MCF 10A (cell line): ENCODE measurements at regions not wholly inside any gene's neighbourhood (a gene's known extent, or its start where the extent isn't known, plus 50 kb on each side); places are given as distances from the start of the nearest gene placed in this dataset.

ENCODE experiments used
- BruUV-seq: library from RNA; stranded (reverse); fragments of 400-500 nt; replicated peaks from 2 replicates; lab custom pipeline; 2021; lab: Mats Ljungman, UMichigan
- CTCF ChIA-PET: fragments of 300-600 bp; sonication (Branson Sonifier 250); formaldehyde crosslinking; extraction: SDS; loops from one replicate; lab custom pipeline; 2021; ENCODE audit warnings: antibody characterized with exemption, inconsistent platforms; lab: Yijun Ruan, JAX
- POLR2A ChIA-PET: fragments of 300-600, 350-650 bp; sonication (Branson Sonifier 250); formaldehyde crosslinking; extraction: SDS; loops from one replicate; lab custom pipeline; 2020; ENCODE audit warnings: antibody characterized with exemption, inconsistent platforms; lab: Yijun Ruan, JAX
- DNase-seq: peaks from one replicate; pipeline ENCODE4 v3.0.0-alpha.2; 2018; ENCODE audit not compliant: unreplicated experiment
- H3K27ac Mint-ChIP-seq: one replicate; pipeline ENCODE4 v1.8.0; 2022; ENCODE audit warnings: mild to moderate bottlenecking, low read depth, mixed read lengths; ENCODE audit not compliant: unreplicated experiment
- H3K27me3 Mint-ChIP-seq: one replicate; pipeline ENCODE4 v1.8.0; 2022; ENCODE audit warnings: mixed read lengths; ENCODE audit not compliant: insufficient read depth, unreplicated experiment
- H3K36me3 Mint-ChIP-seq: one replicate; pipeline ENCODE4 v1.8.0; 2022; ENCODE audit warnings: mild to moderate bottlenecking, moderate library complexity, mixed read lengths; ENCODE audit not compliant: insufficient read depth, unreplicated experiment
- H3K4me1 Mint-ChIP-seq: one replicate; pipeline ENCODE4 v1.8.0; 2022; ENCODE audit warnings: mixed read lengths; ENCODE audit not compliant: insufficient read depth, unreplicated experiment
- H3K4me3 Mint-ChIP-seq: one replicate; pipeline ENCODE4 v1.8.0; 2022; ENCODE audit warnings: mild to moderate bottlenecking, moderate library complexity, mixed read lengths; ENCODE audit not compliant: unreplicated experiment
- H3K9me3 Mint-ChIP-seq: one replicate; pipeline ENCODE4 v1.8.0; 2022; ENCODE audit warnings: mixed read lengths; ENCODE audit not compliant: unreplicated experiment
- intact Hi-C: fragments of 100-400 bp; cut with micrococcal nuclease; formaldehyde crosslinking; loops from 2 replicates; pipeline ENCODE4 v1.14.1; 2022
- TF ChIP-seq, protein P1 (sequence below): fragments of 200-600 bp; IDR thresholded peaks from one replicate; pipeline ENCODE4 v1.8.0; 2022; ENCODE audit warnings: antibody characterized with exemption, mild to moderate bottlenecking; ENCODE audit not compliant: unreplicated experiment

DNA sequence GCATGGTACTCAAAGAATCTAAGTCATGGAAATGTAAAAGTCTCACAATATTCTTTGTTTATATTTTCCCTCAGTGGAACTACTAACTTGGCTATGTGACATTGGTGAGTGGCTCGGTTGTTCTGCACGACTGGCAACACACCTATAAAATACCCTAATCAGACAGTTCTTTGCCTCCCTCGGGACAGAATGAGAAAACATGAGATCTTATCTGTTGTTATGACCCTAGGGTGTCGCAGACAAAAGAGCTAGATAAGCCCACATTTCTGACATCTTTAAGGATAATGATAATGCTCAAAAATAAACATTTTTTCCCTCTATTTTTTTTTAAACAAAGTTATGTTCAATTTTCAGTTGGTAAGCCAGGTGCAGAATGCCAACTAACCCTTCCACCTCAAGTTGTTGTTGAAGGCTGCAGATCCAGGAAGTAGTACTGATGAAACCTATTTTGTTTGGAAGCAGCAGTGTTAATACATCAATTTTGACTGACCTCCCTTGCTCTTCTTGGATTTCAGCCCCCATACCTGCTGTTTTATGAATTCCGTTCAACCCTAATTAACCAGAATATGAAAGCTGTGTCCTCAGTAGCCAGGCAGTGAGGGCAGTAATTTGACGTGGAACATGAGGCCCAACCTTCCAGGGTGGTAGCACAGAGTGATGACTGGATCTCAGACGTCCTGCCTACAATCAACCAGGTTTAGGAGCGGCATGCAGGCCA lies 108.7 kb upstream of the DUSP10 start:
- H3K27me3 Mint-ChIP-seq = no peaks in the 10 kb centered on the region
- H3K4me3 Mint-ChIP-seq = no peak overlapping the region
- no TSS peak for BruUV-seq
- H3K27ac Mint-ChIP-seq = peak overlapping the region; percentile 52
- no peaks in the 10 kb centered on the region for H3K36me3 Mint-ChIP-seq
- ChIA-PET CTCF (interaction anchor here (0.5 to 1.4 kb wide), 7 partner anchors 14 to 976 kb away, joined by 3 to 4 read pairs (median 3); no protein-coding TSS in a partner anchor), POLR2A (interaction anchor here (0.6 to 1.8 kb wide), 5 partner anchors 10 to 588 kb away, joined by 3 to 5 read pairs (median 4); partner anchors contain the start of gene DUSP10)
- peaks cover 22% of the 10 kb centered on the region for H3K4me1 Mint-ChIP-seq
- intact Hi-C loops = no loop called here
- DNase-seq = no peak
- no peaks in the 10 kb centered on the region for H3K9me3 Mint-ChIP-seq
- TF ChIP-seq, protein P1, sequence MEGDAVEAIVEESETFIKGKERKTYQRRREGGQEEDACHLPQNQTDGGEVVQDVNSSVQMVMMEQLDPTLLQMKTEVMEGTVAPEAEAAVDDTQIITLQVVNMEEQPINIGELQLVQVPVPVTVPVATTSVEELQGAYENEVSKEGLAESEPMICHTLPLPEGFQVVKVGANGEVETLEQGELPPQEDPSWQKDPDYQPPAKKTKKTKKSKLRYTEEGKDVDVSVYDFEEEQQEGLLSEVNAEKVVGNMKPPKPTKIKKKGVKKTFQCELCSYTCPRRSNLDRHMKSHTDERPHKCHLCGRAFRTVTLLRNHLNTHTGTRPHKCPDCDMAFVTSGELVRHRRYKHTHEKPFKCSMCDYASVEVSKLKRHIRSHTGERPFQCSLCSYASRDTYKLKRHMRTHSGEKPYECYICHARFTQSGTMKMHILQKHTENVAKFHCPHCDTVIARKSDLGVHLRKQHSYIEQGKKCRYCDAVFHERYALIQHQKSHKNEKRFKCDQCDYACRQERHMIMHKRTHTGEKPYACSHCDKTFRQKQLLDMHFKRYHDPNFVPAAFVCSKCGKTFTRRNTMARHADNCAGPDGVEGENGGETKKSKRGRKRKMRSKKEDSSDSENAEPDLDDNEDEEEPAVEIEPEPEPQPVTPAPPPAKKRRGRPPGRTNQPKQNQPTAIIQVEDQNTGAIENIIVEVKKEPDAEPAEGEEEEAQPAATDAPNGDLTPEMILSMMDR = no peak

DNA sequence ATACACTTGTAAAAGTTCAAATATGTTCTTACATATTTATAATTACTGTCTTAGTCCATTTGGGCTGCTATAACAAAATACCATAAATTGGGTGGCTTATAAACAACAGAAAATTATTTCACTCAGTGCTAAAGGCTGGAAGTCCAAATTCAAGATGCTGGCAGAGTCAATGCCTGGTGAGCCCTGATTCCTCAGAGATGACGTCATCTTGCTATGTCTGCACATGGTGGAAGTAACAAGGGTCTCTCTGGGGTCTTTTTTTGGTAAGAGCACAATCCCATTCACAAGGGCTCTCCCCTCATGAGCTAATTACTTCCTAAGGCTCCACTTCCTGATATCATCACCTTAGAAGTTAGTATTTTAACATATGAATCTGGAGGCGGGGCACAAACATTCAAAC lies 108.0 kb upstream of the DUSP10 start:
- Mint-ChIP-seq H3K4me1 (peaks cover 29% of the 10 kb centered on the region), H3K36me3 (no peaks in the 10 kb centered on the region), H3K27ac (no peak overlapping the region), H3K4me3 (no peak overlapping the region), H3K9me3 (no peaks in the 10 kb centered on the region), H3K27me3 (no peaks in the 10 kb centered on the region)
- ChIA-PET CTCF (interaction anchor here (0.6 to 1.4 kb wide), 2 partner anchors 14 to 166 kb away, joined by 3 read pairs; no protein-coding TSS in a partner anchor), POLR2A (no interaction called here)
- TF ChIP-seq, protein P1 = no peak
- BruUV-seq = no TSS peak
- DNase-seq = no peak
- intact Hi-C loops = no loop called here

DNA sequence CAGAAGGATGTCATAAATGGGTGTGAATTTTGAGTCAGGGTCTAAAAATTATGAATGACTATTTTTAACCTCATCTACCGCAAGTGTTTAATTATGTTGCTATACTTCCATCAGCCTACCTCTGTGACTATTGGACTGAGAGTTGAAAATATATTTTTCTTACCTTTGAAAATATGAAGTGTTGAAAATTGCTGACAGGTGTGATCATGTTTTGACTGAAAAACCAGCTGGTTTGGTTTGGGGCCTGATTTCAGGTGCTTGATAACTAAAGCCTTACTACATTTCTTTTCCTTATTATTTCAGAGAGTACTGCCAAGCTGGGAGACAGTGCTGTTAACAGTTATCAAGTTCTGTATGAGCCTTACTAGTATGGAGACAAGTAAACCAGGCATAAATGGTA lies 107.2 kb upstream of the DUSP10 start:
- Mint-ChIP-seq H3K27ac (no peak overlapping the region), H3K27me3 (no peaks in the 10 kb centered on the region), H3K4me1 (peaks cover 29% of the 10 kb centered on the region), H3K4me3 (no peak overlapping the region), H3K36me3 (no peaks in the 10 kb centered on the region), H3K9me3 (no peaks in the 10 kb centered on the region)
- TF ChIP-seq, protein P1 = no peak
- ChIA-PET CTCF (interaction anchor here (0.6 kb wide), 1 partner anchor 723 kb away, joined by 3 read pairs; no protein-coding TSS in a partner anchor), POLR2A (interaction anchor here (1.3 kb wide), 1 partner anchor 10 kb away, joined by 3 read pairs; no protein-coding TSS in a partner anchor)
- no peak for DNase-seq
- BruUV-seq = no TSS peak
- intact Hi-C loops = no loop called here

DNA sequence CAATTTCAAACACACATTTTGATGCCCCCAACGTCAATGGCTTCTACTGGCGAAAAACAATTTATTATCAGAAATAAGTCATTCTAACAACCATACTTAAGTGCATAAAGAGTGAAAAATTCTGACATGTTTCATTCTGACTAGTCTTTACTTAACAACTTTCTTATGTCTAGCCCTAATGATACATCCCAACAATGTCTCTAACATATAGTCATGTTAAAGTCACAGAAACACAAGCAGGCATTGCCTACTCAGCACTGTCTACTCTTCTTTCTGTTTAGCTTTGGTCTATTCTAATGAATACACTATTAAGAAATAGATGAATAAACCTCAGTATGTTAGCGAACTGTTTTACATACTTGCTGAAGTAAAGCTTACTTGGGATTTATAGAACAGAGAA lies 105.8 kb upstream of the DUSP10 start:
- BruUV-seq = no TSS peak
- no peak for DNase-seq
- no peaks in the 10 kb centered on the region for H3K36me3 Mint-ChIP-seq
- H3K4me1 Mint-ChIP-seq = peaks cover 29% of the 10 kb centered on the region
- ChIA-PET POLR2A (interaction anchor here (1.3 to 2.5 kb wide), 2 partner anchors 13 to 17 kb away, joined by 5 to 9 read pairs; no protein-coding TSS in a partner anchor), CTCF (interaction anchor here (0.6 to 2.1 kb wide), 4 partner anchors 9 to 1285 kb away, joined by 3 to 6 read pairs (median 3); no protein-coding TSS in a partner anchor)
- TF ChIP-seq, protein P1 = no peak
- no peak overlapping the region for H3K4me3 Mint-ChIP-seq
- no peaks in the 10 kb centered on the region for H3K27me3 Mint-ChIP-seq
- intact Hi-C loops = no loop called here
- no peak overlapping the region for H3K27ac Mint-ChIP-seq
- H3K9me3 Mint-ChIP-seq = no peaks in the 10 kb centered on the region
